Mesenchymal stem cell (in vitro differentiated cells and primary cell): ENCODE measurements at regions not wholly inside any gene's neighbourhood (a gene's known extent, or its start where the extent isn't known, plus 50 kb on each side); places are given as distances from the start of the nearest gene placed in this dataset.

ENCODE experiments used
- DNase-seq: peaks from one replicate; pipeline ENCODE4 v3.0.0-alpha.2; 2013
- H2AFZ ChIP-seq: one replicate; pipeline ENCODE4 v1.6.1; 2013; ENCODE audit warnings: low read depth, mild to moderate bottlenecking, control low read depth, inconsistent platforms, low read length, moderate library complexity
- H2AK5ac ChIP-seq: 2 replicates; pipeline ENCODE4 v1.6.1; 2013; ENCODE audit warnings: low read length, moderate library complexity, mild to moderate bottlenecking, inconsistent platforms; ENCODE audit not compliant: severe bottlenecking
- H2BK120ac ChIP-seq: one replicate; pipeline ENCODE4 v1.6.1; 2013; ENCODE audit warnings: low read depth, mild to moderate bottlenecking, inconsistent platforms, low read length, moderate library complexity
- H2BK12ac ChIP-seq, 2 experiments: one replicate each; pipeline ENCODE4 v1.6.1; 2013; ENCODE audit warnings: inconsistent platforms in 2 of 2, low read length in 2 of 2, mild to moderate bottlenecking in 2 of 2, moderate library complexity in 2 of 2, control low read depth in 1 of 2
- H2BK15ac ChIP-seq: one replicate; pipeline ENCODE4 v1.6.1; 2013; ENCODE audit warnings: mild to moderate bottlenecking, low read depth, inconsistent platforms; ENCODE audit not compliant: poor library complexity, severe bottlenecking
- H2BK5ac ChIP-seq: 2 replicates; pipeline ENCODE4 v1.6.1; 2013; ENCODE audit warnings: low read depth, mild to moderate bottlenecking, low read length, control low read depth, inconsistent platforms; ENCODE audit not compliant: poor library complexity, severe bottlenecking
- H3K14ac ChIP-seq, 2 experiments: one replicate each; pipeline ENCODE4 v1.6.1; 2013; ENCODE audit warnings: inconsistent platforms in 2 of 2, low read length in 2 of 2, control low read depth in 1 of 2, mild to moderate bottlenecking in 1 of 2, moderate library complexity in 1 of 2
- H3K18ac ChIP-seq, 2 experiments: one replicate each; pipeline ENCODE4 v1.6.1; 2013; ENCODE audit warnings: inconsistent platforms in 2 of 2, low read length in 2 of 2, control low read depth in 1 of 2, low read depth in 1 of 2, mild to moderate bottlenecking in 1 of 2
- H3K23ac ChIP-seq, 2 experiments: one replicate each; pipeline ENCODE4 v1.6.1; 2013; ENCODE audit warnings: inconsistent platforms in 2 of 2, low read length in 2 of 2, mild to moderate bottlenecking in 2 of 2, moderate library complexity in 2 of 2, control low read depth in 1 of 2
- H3K27ac ChIP-seq: 2 replicates; pipeline ENCODE4 v1.5.1; 2013; ENCODE audit warnings: mild to moderate bottlenecking, moderate library complexity, low read length, control low read depth, inconsistent platforms; ENCODE audit not compliant: poor library complexity, severe bottlenecking
- H3K27me3 ChIP-seq, 2 experiments: 2 replicates each; pipeline versions ENCODE4 v1.6.1 to v1.7.0; 2013; ENCODE audit warnings: low read length in 2 of 2, mild to moderate bottlenecking in 2 of 2, moderate library complexity in 2 of 2, control low read depth in 1 of 2, inconsistent platforms in 1 of 2; ENCODE audit not compliant: control insufficient read depth in 1 of 2, insufficient read depth in 1 of 2
- H3K36me3 ChIP-seq, 2 experiments: 2 replicates each; pipeline versions ENCODE4 v1.6.1 to v1.7.0; 2013; ENCODE audit warnings: low read length in 2 of 2, control low read depth in 1 of 2, inconsistent platforms in 1 of 2, low read depth in 1 of 2, mild to moderate bottlenecking in 1 of 2; ENCODE audit not compliant: insufficient read depth in 2 of 2, control insufficient read depth in 1 of 2
- H3K4ac ChIP-seq, 2 experiments: one replicate each; pipeline ENCODE4 v1.6.1; 2013; ENCODE audit warnings: inconsistent platforms in 2 of 2, low read length in 2 of 2, mild to moderate bottlenecking in 2 of 2, moderate library complexity in 2 of 2, control low read depth in 1 of 2, low read depth in 1 of 2
- H3K4me1 ChIP-seq: 2 replicates; pipeline ENCODE4 v1.6.1; 2013; ENCODE audit warnings: low read depth, low read length, control low read depth; ENCODE audit not compliant: control insufficient read depth, insufficient read depth
- H3K4me2 ChIP-seq: 2 replicates; pipeline ENCODE4 v1.6.1; 2013; ENCODE audit warnings: low read length, mild to moderate bottlenecking, inconsistent platforms; ENCODE audit not compliant: poor library complexity, severe bottlenecking
- H3K4me3 ChIP-seq, 2 experiments: 2 replicates each; pipeline versions ENCODE4 v1.5.1 to v1.7.0; 2013; ENCODE audit warnings: low read length in 2 of 2, mild to moderate bottlenecking in 2 of 2, control low read depth in 1 of 2, low read depth in 1 of 2; ENCODE audit not compliant: insufficient read depth in 1 of 2
- H3K79me1 ChIP-seq: replicated peaks from 2 replicates; pipeline ENCODE4 v1.6.1; 2013; ENCODE audit warnings: mild to moderate bottlenecking, control low read depth, low read length, inconsistent platforms; ENCODE audit not compliant: poor library complexity, severe bottlenecking
- H3K9ac ChIP-seq: 2 replicates; pipeline ENCODE4 v1.7.0; 2013; ENCODE audit warnings: mild to moderate bottlenecking, low read length, moderate library complexity
- H3K9me3 ChIP-seq: 2 replicates; pipeline ENCODE4 v1.7.0; 2013; ENCODE audit warnings: mild to moderate bottlenecking, low read length; ENCODE audit not compliant: control insufficient read depth
- H4K8ac ChIP-seq: one replicate; pipeline ENCODE4 v1.6.1; 2013; ENCODE audit warnings: inconsistent platforms, mild to moderate bottlenecking, low read length, moderate library complexity
- H4K91ac ChIP-seq: one replicate; pipeline ENCODE4 v1.6.1; 2013; ENCODE audit warnings: mild to moderate bottlenecking, low read length, inconsistent platforms
- WGBS: methylation state at CpG from one replicate; pipeline ENCODE4 v1.1.7; 2013; ENCODE audit warnings: mixed read lengths; 5-methylcytosine and 5-hydroxymethylcytosine counted together

GRCh38 chr4:137693641-137694040 lies 161.3 kb upstream of the PCDH18 start:
- H3K9me3 ChIP-seq, result no peaks in the 10 kb centered on the region
- H4K8ac ChIP-seq, result no peak overlapping the region
- H3K36me3 ChIP-seq, result no peaks in the 10 kb centered on the region
- H3K79me1 ChIP-seq, result no peaks in the 10 kb centered on the region
- H3K4me2 ChIP-seq, result no peak overlapping the region
- H3K27ac ChIP-seq, result no peak overlapping the region
- H3K9ac ChIP-seq, result no peak overlapping the region
- H3K23ac ChIP-seq, result no peak overlapping the region
- H2BK15ac ChIP-seq, result no peak overlapping the region
- H3K27me3 ChIP-seq, result no peaks in the 10 kb centered on the region
- no CpG with 5 or more reads among the region's 1 CpG for WGBS
- no peak overlapping the region for H3K14ac ChIP-seq
- H2AFZ ChIP-seq, result no peak overlapping the region
- no peak overlapping the region for H2AK5ac ChIP-seq
- no peak overlapping the region for H4K91ac ChIP-seq
- H3K4me3 ChIP-seq, result no peak overlapping the region
- no peak overlapping the region for H3K4ac ChIP-seq
- DNase-seq, result no peak
- no peak overlapping the region for H2BK5ac ChIP-seq
- H2BK120ac ChIP-seq, result no peak overlapping the region
- H3K4me1 ChIP-seq, result no peaks in the 10 kb centered on the region
- H2BK12ac ChIP-seq, result no peak overlapping the region
- no peak overlapping the region for H3K18ac ChIP-seq

GRCh38 chr4:137692205-137692604 lies 159.9 kb upstream of the PCDH18 start:
- Histone ChIP-seq H3K9ac (no peak overlapping the region), H3K4ac (no peak overlapping the region), H2AK5ac (no peak overlapping the region), H2AFZ (no peak overlapping the region), H3K4me2 (no peak overlapping the region), H3K4me1 (no peaks in the 10 kb centered on the region), H3K4me3 (no peak overlapping the region), H3K79me1 (no peaks in the 10 kb centered on the region), H3K23ac (no peak overlapping the region), H3K14ac (no peak overlapping the region), H2BK12ac (no peak overlapping the region), H3K9me3 (no peaks in the 10 kb centered on the region), H3K36me3 (no peaks in the 10 kb centered on the region), H3K18ac (no peak overlapping the region), H2BK15ac (no peak overlapping the region), H4K8ac (no peak overlapping the region), H3K27ac (no peak overlapping the region), H4K91ac (no peak overlapping the region), H2BK5ac (no peak overlapping the region), H2BK120ac (no peak overlapping the region), H3K27me3 (no peaks in the 10 kb centered on the region)
- no peak for DNase-seq

GRCh38 chr4:137688651-137689050 lies 156.4 kb upstream of the PCDH18 start:
- Histone ChIP-seq H3K4me3 (no peak overlapping the region), H3K18ac (no peak overlapping the region)

GRCh38 chr4:137685357-137685756 lies 153.1 kb upstream of the PCDH18 start:
- Histone ChIP-seq H4K8ac (no peak overlapping the region), H3K4ac (no peak overlapping the region), H3K9ac (no peak overlapping the region), H4K91ac (no peak overlapping the region), H2AK5ac (no peak overlapping the region), H3K36me3 (no peaks in the 10 kb centered on the region), H3K18ac (no peak overlapping the region), H3K27me3 (no peaks in the 10 kb centered on the region), H3K23ac (no peak overlapping the region), H3K9me3 (no peaks in the 10 kb centered on the region), H2BK15ac (no peak overlapping the region), H3K79me1 (no peaks in the 10 kb centered on the region), H3K4me2 (no peak overlapping the region), H3K14ac (no peak overlapping the region), H2BK12ac (no peak overlapping the region), H3K4me1 (no peaks in the 10 kb centered on the region), H3K4me3 (no peak overlapping the region), H2BK120ac (no peak overlapping the region), H2BK5ac (no peak overlapping the region), H3K27ac (no peak overlapping the region), H2AFZ (no peak overlapping the region)
- 87% methylated on average over 2 of the region's 3 CpGs for WGBS
- DNase-seq, result no peak

More at GRCh38 chr4:137688651-137689050, 156.4 kb upstream of the PCDH18 start:
- Histone ChIP-seq H3K79me1 (no peaks in the 10 kb centered on the region), H4K8ac (no peak overlapping the region), H3K4ac (no peak overlapping the region), H3K23ac (no peak overlapping the region), H2AFZ (no peak overlapping the region), H2BK12ac (no peak overlapping the region), H2BK5ac (no peak overlapping the region), H3K9ac (no peak overlapping the region), H3K27me3 (no peaks in the 10 kb centered on the region), H3K27ac (no peak overlapping the region), H2BK120ac (no peak overlapping the region), H3K4me1 (no peaks in the 10 kb centered on the region), H3K4me2 (no peak overlapping the region), H4K91ac (no peak overlapping the region), H3K36me3 (no peaks in the 10 kb centered on the region), H3K9me3 (no peaks in the 10 kb centered on the region), H2AK5ac (no peak overlapping the region), H3K14ac (no peak overlapping the region), H2BK15ac (no peak overlapping the region)
- WGBS, result 100% methylated on average over 1 of the region's 1 CpG
- no peak for DNase-seq
